Spleen (tissue), 11 donors: ENCODE measurements at regions not wholly inside any gene's neighbourhood (a gene's known extent, or its start where the extent isn't known, plus 50 kb on each side); places are given as distances from the start of the nearest gene placed in this dataset.

Source experiments
- DNase-seq: peaks from one replicate; pipeline ENCODE4 v3.0.0-alpha.2; 2020
- H3K27ac ChIP-seq, 8 donors: fragments of 200-600 bp; sonication (generic) in 7 of 8; 1 replicate in 4 of 8; 2 replicates in 4 of 8; pipeline versions ENCODE4 v1.5.0 to v1.8.0; 2016 to 2021; ENCODE audit warnings: inconsistent platforms in 4 of 8, mild to moderate bottlenecking in 4 of 8, moderate library complexity in 1 of 8
- H3K27me3 ChIP-seq, 7 donors: fragments of 200-600 bp; sonication (generic) in 6 of 7; replicated peaks in 1 of 7; 1 replicate in 4 of 7; 2 replicates in 3 of 7; pipeline versions ENCODE4 v1.5.0 to v1.8.0; 2016 to 2021; ENCODE audit warnings: inconsistent platforms in 3 of 7, mild to moderate bottlenecking in 1 of 7
- H3K36me3 ChIP-seq, 6 donors: fragments of 200-600 bp; sonication (generic) in 5 of 6; 1 replicate in 4 of 6; 2 replicates in 2 of 6; pipeline versions ENCODE4 v1.5.0 to v1.8.0; 2016 to 2021; ENCODE audit warnings: inconsistent platforms in 2 of 6
- H3K4me1 ChIP-seq, 6 donors: fragments of 200-600 bp; sonication (generic) in 5 of 6; 1 replicate in 3 of 6; 2 replicates in 3 of 6; pipeline versions ENCODE4 v1.5.0 to v1.8.0; 2016 to 2021; ENCODE audit warnings: inconsistent platforms in 3 of 6
- H3K4me3 ChIP-seq, 8 donors: fragments of 200-600 bp; sonication (generic) in 7 of 8; 1 replicate in 4 of 8; 2 replicates in 4 of 8; pipeline versions ENCODE4 v1.5.0 to v1.8.0; 2016 to 2021; ENCODE audit warnings: inconsistent platforms in 4 of 8, mild to moderate bottlenecking in 4 of 8, moderate library complexity in 2 of 8
- H3K9me3 ChIP-seq, 8 donors: fragments of 200-600 bp; sonication (generic) in 7 of 8; 1 replicate in 4 of 8; 2 replicates in 4 of 8; pipeline versions ENCODE4 v1.5.0 to v1.8.0; 2016 to 2021; ENCODE audit warnings: inconsistent platforms in 4 of 8
- CTCF ChIP-seq, 11 experiments: fragments of 200-600 bp in 7 of 11; fragments of 450-650 bp in 4 of 11; sonication (generic) in 4 of 11; IDR thresholded peaks in 8 of 11; conservative IDR thresholded peaks in 3 of 11; 1 replicate in 7 of 11; 2 replicates in 4 of 11; pipeline versions ENCODE4 v1.4.0 to v1.8.0; 2016 to 2021; ENCODE audit warnings: antibody characterized with exemption in 11 of 11, inconsistent platforms in 4 of 11, mild to moderate bottlenecking in 1 of 11
- POLR2A ChIP-seq, 3 donors: fragments of 450-650 bp; IDR thresholded peaks; one replicate each; pipeline ENCODE4 v1.5.1; 2017; ENCODE audit warnings: antibody characterized with exemption in 3 of 3, mild to moderate bottlenecking in 1 of 3
- POLR2AphosphoS5 ChIP-seq, 3 donors: sonication (generic); formaldehyde crosslinking; IDR thresholded peaks; one replicate each; pipeline ENCODE4 v1.5.1; 2017; ENCODE audit warnings: antibody characterized with exemption in 3 of 3
- WGBS, 5 donors: extraction: QIAGEN DNeasy Blood & Tissue Kit in 3 of 5; methylation state at CpG; one replicate each; pipeline versions ENCODE4 v1.1.5 to v1.1.7; 2013 to 2018; 5-methylcytosine and 5-hydroxymethylcytosine counted together
- intact Hi-C: fragments of 100-400 bp; cut with DNase I; formaldehyde crosslinking; loops from one replicate; pipeline ENCODE4 v1.15.0; 2023; ENCODE audit warnings: low total_unique reads
- donor health status: healthy with polysubstance abuse.
- donor health status: DM: no; HTN: no; CAD: no; lungs with moderate emphysema.
- donor health status: DM: no; HTN: no; CAD: no.
- donor health status: Bipolar disorder and iron deficiency.
- donor health status: healthy.
- donor health status: DM: no; HTN: no; CAD: no.
- donor health status: DM: yes; HTN: yes; CAD: no.

- intact Hi-C loops, result no loop called here
- DNase-seq, result no peak
- no peak overlapping the region for H3K4me3 ChIP-seq
- H3K4me1 ChIP-seq, result peaks cover 0 to 4% (median 0%) of the 10 kb centered on the region in 6 donors
- peaks cover 0 to 85% (median 5%) of the 10 kb centered on the region in 7 donors for H3K27me3 ChIP-seq
- H3K9me3 ChIP-seq, result no peaks in the 10 kb centered on the region
- H3K36me3 ChIP-seq, result no peaks in the 10 kb centered on the region
- no peak overlapping the region for H3K27ac ChIP-seq
- 57 to 62% (median 60%) methylated on average over 3 of the region's 3 CpGs for WGBS, 5 donors
- no peak for TF ChIP-seq POLR2A (IDR thresholded peaks at IDR 0.05)
- no peak for TF ChIP-seq POLR2AphosphoS5 (IDR thresholded peaks at IDR 0.05)
Measured at GRCh38 chr20:51080516-51080915, 57.6 kb upstream of the KCNG1 start.

GRCh38 chr20:51079488-51079887 is 56.6 kb upstream of the KCNG1 start:
- intact Hi-C loops, result no loop called here
- peaks cover 0 to 89% (median 5%) of the 10 kb centered on the region in 7 donors for H3K27me3 ChIP-seq
- TF ChIP-seq POLR2AphosphoS5 (IDR thresholded peaks at IDR 0.05), result no peak
- TF ChIP-seq CTCF (IDR thresholded peaks at IDR 0.05 in 8 of 11, conservative IDR thresholded peaks at IDR 0.05 in 3 of 11), result no peak
- TF ChIP-seq POLR2A (IDR thresholded peaks at IDR 0.05), result no peak

GRCh38 chr20:51077686-51078060 is 54.8 kb upstream of the KCNG1 start:
- intact Hi-C loops, result no loop called here
- no peaks in the 10 kb centered on the region for H3K36me3 ChIP-seq
- no peak overlapping the region for H3K27ac ChIP-seq
- H3K4me1 ChIP-seq, result peaks cover 0 to 4% (median 0%) of the 10 kb centered on the region in 6 donors
- TF ChIP-seq CTCF (IDR thresholded peaks at IDR 0.05 in 8 of 11, conservative IDR thresholded peaks at IDR 0.05 in 3 of 11), result no peak
- TF ChIP-seq POLR2AphosphoS5 (IDR thresholded peaks at IDR 0.05), result no peak
- no peak for TF ChIP-seq POLR2A (IDR thresholded peaks at IDR 0.05)
- no peak for DNase-seq
- WGBS, 5 donors, result 30 to 41% (median 37%) methylated on average over 8 of the region's 8 CpGs
- peaks cover 0 to 9% (median 4%) of the 10 kb centered on the region in 8 donors for H3K9me3 ChIP-seq
- peaks cover 0 to 88% (median under 1%) of the 10 kb centered on the region in 7 donors for H3K27me3 ChIP-seq
- no peak overlapping the region for H3K4me3 ChIP-seq

More at GRCh38 chr20:51079488-51079887, 56.6 kb upstream of the KCNG1 start:
- no peak for DNase-seq
- Histone ChIP-seq H3K36me3 (no peaks in the 10 kb centered on the region), H3K9me3 (no peaks in the 10 kb centered on the region), H3K4me3 (no peak overlapping the region), H3K27ac (no peak overlapping the region), H3K4me1 (peaks cover 0 to 4% (median 0%) of the 10 kb centered on the region in 6 donors)
- 88 to 95% (median 93%) methylated on average over 2 of the region's 2 CpGs for WGBS, 5 donors

- DNase-seq, result no peak
Measured at GRCh38 chr20:51076786-51077685, 54.1 kb upstream of the KCNG1 start.

GRCh38 chr20:51074062-51074461 is 51.2 kb upstream of the KCNG1 start:
- intact Hi-C loops, result no loop called here
- H3K36me3 ChIP-seq, result no peaks in the 10 kb centered on the region
- peaks cover 0 to 92% (median 7%) of the 10 kb centered on the region in 7 donors for H3K27me3 ChIP-seq
- WGBS, 5 donors, result 93 to 100% (median 100%) methylated on average over 1 of the region's 1 CpG
- no peak overlapping the region for H3K27ac ChIP-seq
- DNase-seq, result no peak
- no peak overlapping the region for H3K4me3 ChIP-seq
- TF ChIP-seq POLR2A (IDR thresholded peaks at IDR 0.05), result no peak
- TF ChIP-seq CTCF (IDR thresholded peaks at IDR 0.05 in 8 of 11, conservative IDR thresholded peaks at IDR 0.05 in 3 of 11), result no peak
- no peak for TF ChIP-seq POLR2AphosphoS5 (IDR thresholded peaks at IDR 0.05)
- peaks cover 0 to 9% (median 4%) of the 10 kb centered on the region in 8 donors for H3K9me3 ChIP-seq
- H3K4me1 ChIP-seq, result peaks cover 0 to 4% (median 0%) of the 10 kb centered on the region in 6 donors

More at GRCh38 chr20:51076786-51077685, 54.1 kb upstream of the KCNG1 start:
- peaks cover 0 to 4% (median 0%) of the 10 kb centered on the region in 6 donors for H3K4me1 ChIP-seq
- H3K4me3 ChIP-seq, result no peak overlapping the region
- intact Hi-C loops, result no loop called here
- 70 to 76% (median 72%) methylated on average over 11 of the region's 11 CpGs for WGBS, 5 donors
- peaks cover 0 to 9% (median 4%) of the 10 kb centered on the region in 8 donors for H3K9me3 ChIP-seq
- no peak overlapping the region for H3K27ac ChIP-seq
- no peaks in the 10 kb centered on the region for H3K36me3 ChIP-seq
- no peak for TF ChIP-seq POLR2A (IDR thresholded peaks at IDR 0.05)
- no peak for TF ChIP-seq POLR2AphosphoS5 (IDR thresholded peaks at IDR 0.05)
- peaks cover 0 to 86% (median 0%) of the 10 kb centered on the region in 7 donors for H3K27me3 ChIP-seq
